Thyroid gland (tissue), 4 donors: ENCODE measurements at regions not wholly inside any gene's neighbourhood (a gene's known extent, or its start where the extent isn't known, plus 50 kb on each side); places are given as distances from the start of the nearest gene placed in this dataset.

Experiments used
- CTCF ChIP-seq, 6 experiments: fragments of 200-600 bp in 3 of 6; fragments of 450-650 bp in 3 of 6; sonication (generic) in 3 of 6; IDR thresholded peaks; one replicate each; pipeline ENCODE4 v1.5.1; 2016 to 2019; ENCODE audit warnings: antibody characterized with exemption in 6 of 6, mild to moderate bottlenecking in 2 of 6, inconsistent platforms in 1 of 6, moderate library complexity in 1 of 6
- POLR2A ChIP-seq, 2 donors: fragments of 450-650 bp; IDR thresholded peaks; one replicate each; pipeline ENCODE4 v1.6.1; 2017; ENCODE audit warnings: antibody characterized with exemption in 2 of 2, mild to moderate bottlenecking in 2 of 2, moderate library complexity in 1 of 2

- TF ChIP-seq POLR2A (IDR thresholded peaks at IDR 0.05) = no peak
- TF ChIP-seq CTCF (IDR thresholded peaks at IDR 0.05) = no peak
Observed at GRCh38 chr18:51915176-51915575, 424.8 kb upstream of the DCC start.
